Mammary epithelial cell (primary cell): ENCODE measurements at regions not wholly inside any gene's neighbourhood (a gene's known extent, or its start where the extent isn't known, plus 50 kb on each side); places are given as distances from the start of the nearest gene placed in this dataset.

Experiments
- EZH2 ChIP-seq: IDR thresholded peaks from 2 replicates; pipeline ENCODE4 v1.6.1; 2012; ENCODE audit warnings: low read length, inconsistent platforms, borderline replicate concordance
- TF ChIP-seq, protein P1 (sequence below), 2 donors: IDR thresholded peaks in 1 of 2; conservative IDR thresholded peaks in 1 of 2; 2 replicates each; pipeline ENCODE4 v1.5.1; 2011 to 2012; ENCODE audit warnings: inconsistent platforms in 2 of 2, low read length in 2 of 2, mild to moderate bottlenecking in 2 of 2, control low read depth in 1 of 2, low read depth in 1 of 2; ENCODE audit not compliant: insufficient read depth in 1 of 2; ENCODE audit errors: extremely low read depth in 1 of 2

DNA sequence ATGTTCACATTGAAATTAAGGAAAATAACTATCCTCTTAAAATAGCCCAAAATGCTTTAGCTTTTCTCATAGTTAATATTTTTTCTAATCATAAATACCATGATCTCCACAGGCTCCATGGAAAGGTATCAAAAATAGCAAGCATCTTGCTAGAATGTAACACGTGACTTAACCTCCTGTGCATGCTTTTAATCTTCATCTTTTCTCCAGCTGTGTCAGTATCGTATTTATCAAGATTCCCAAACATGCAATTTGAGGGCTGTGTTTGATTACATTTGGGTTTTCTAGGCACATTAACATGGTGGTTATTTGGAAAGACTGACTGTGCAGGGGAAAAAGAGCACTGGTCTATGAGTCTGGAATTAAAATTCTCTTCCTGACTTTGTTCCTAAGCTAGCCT lies 472.5 kb upstream of the MCTP2 start:
- TF ChIP-seq, protein P1, sequence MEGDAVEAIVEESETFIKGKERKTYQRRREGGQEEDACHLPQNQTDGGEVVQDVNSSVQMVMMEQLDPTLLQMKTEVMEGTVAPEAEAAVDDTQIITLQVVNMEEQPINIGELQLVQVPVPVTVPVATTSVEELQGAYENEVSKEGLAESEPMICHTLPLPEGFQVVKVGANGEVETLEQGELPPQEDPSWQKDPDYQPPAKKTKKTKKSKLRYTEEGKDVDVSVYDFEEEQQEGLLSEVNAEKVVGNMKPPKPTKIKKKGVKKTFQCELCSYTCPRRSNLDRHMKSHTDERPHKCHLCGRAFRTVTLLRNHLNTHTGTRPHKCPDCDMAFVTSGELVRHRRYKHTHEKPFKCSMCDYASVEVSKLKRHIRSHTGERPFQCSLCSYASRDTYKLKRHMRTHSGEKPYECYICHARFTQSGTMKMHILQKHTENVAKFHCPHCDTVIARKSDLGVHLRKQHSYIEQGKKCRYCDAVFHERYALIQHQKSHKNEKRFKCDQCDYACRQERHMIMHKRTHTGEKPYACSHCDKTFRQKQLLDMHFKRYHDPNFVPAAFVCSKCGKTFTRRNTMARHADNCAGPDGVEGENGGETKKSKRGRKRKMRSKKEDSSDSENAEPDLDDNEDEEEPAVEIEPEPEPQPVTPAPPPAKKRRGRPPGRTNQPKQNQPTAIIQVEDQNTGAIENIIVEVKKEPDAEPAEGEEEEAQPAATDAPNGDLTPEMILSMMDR (conservative IDR thresholded peaks at IDR 0.05 in 1 of 2, IDR thresholded peaks at IDR 0.05 in 1 of 2; ENCODE audit: extremely low read depth in 1 of 2, insufficient read depth in 1 of 2, low read depth in 1 of 2, low read length in 2 of 2) = no peak
- no peak for TF ChIP-seq EZH2
